Activated T-helper 1 cell treated with anti-CD3 and anti-CD28 coated beads, Interleukin-2, amount 50 U/mL, for 16 hours (primary cell): ENCODE measurements at regions not wholly inside any gene's neighbourhood (a gene's known extent, or its start where the extent isn't known, plus 50 kb on each side); places are given as distances from the start of the nearest gene placed in this dataset.

ENCODE experiments used
- DNase-seq, 2 donors: peaks; one replicate each; pipeline ENCODE4 v3.0.0-alpha.2; 2020; ENCODE audit warnings: low read depth in 1 of 2, low spot score in 1 of 2

- no peak for DNase-seq
Measured at GRCh38 chr6:7048894-7049293, 58.9 kb upstream of the RREB1 start.

DNA sequence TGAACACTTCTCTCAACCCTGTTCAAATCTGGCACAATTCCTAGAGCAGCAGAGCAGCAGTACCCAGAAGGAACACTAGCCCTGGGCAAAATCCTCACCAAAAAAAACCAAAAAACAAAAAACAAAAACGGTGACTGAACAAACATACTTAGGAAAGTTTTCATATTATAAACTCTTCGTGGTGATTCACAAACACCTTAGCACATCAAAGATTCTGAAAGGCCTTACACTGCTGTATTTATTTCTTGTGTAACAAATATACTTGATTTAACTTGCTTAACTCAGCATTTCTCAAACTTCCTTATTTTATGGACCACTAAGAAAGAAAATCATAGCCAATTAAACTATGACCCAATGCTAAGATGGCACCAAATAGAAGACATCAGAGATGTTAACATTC, 57.8 kb upstream of the RREB1 start:
- no peak for DNase-seq

DNA sequence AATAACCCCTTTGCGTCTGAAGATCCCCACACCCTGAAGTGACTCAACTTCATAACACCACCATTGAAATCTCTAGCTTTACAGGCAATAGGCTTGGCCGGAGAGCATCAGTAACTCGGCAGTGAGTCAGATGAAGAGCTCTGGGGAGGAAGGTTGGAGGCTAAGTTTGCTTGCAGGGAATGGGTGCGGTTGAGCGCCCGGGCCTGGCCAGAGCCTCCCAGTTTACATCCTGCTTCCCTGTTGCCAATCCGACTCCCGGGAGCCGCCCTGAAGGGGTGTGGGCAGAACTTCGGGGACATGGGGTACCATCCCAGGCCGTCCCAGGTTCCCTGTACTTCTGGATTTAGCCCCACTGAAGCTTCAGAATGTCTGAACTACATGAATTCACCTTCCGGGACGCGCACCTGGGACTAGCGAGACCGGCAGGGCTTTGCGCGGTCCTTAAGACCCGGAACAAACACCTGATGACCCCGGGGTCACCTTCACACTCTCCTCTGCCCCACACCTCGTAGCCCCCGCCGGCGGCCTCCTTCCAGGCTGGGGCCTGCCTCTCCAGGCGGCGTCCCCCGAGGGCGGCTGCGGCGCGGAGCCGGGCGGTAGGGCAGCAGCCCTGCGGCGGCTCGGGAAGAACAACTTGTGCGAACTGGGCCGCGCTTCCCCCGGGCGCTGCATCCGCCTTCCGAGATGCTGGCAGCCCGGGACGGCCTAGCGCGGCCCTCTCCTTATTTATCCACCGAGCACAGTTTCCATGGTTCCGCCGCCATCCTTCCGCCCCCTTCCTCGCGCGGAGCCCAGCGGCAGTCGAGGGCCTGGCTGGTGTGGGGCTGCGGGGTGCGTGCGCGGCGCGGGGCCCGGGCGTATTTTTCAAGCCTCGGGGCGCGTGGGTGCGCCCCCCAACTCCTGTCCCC, 56.6 kb upstream of the RREB1 start:
- DNase-seq = peak; percentile 2 to 9

GRCh38 chr6:7051780-7052442, 55.9 kb upstream of the RREB1 start:
- peak; percentile 17 to 20 for DNase-seq

GRCh38 chr6:7052443-7053011, 55.2 kb upstream of the RREB1 start:
- no peak for DNase-seq

GRCh38 chr6:7053125-7053774, 54.5 kb upstream of the RREB1 start:
- no peak for DNase-seq
